ENCODE measurements at regions not wholly inside any gene's neighbourhood (a gene's known extent, or its start where the extent isn't known, plus 50 kb on each side); places are given as distances from the start of the nearest gene placed in this dataset.
"Not testable (repeated sequence)": the region's sequence is repeated elsewhere in the genome, so short reads cannot be mapped to it uniquely, and the experiment has no call there.

GRCh38 chr6:2378046-2378657, 132.7 kb upstream of the GMDS start:
- peak; percentile 24 for DNase-seq (ENCODE audit: low read depth)

- DNase-seq (ENCODE audit: low read depth): peak; percentile 99
These were observed 131.3 kb upstream of the GMDS start for GRCh38 chr6:2376429-2377355.

DNA sequence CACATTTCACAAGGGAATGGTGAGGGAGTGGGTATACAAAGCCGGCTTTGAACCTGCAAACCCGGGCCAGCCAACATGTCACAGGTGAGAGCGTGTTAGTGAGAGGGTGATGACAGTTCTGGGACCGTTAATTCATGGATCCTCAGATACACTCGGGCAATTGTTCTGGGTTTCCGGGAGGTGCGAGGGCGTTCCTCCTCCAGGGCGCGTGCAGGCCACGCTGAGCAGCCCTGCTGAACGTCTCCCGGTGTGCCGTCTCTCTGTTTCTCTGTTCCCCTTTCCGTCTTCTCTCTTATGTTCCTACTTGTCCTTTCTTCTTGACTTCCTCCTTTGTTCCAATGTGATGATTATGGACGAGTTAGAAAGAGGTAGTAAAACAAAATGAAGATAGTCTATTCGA, 130.0 kb upstream of the GMDS start:
- no peak for DNase-seq (ENCODE audit: low read depth)

GRCh38 chr6:2369606-2370005, 124.2 kb upstream of the GMDS start:
- DNase-seq (ENCODE audit: low read depth): no peak

DNA sequence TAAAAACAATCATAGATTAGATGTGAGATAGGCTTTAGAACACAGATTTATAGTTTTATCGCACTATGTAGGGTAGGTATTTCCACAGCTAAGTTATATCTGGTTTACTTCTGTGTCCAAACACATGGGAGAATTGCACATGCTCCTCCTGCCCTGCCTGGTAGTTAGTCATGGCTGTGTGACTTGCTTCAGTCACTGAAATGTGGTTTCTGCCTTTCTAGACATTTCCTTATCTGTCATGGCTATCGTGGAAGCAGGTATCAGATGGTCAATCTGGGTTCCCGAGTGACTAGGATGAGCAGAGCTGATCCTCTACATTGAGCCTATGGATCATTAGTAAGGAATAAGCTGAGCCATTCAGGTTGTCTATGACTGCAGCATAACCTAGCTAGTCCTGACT, 117.8 kb upstream of the GMDS start:
- DNase-seq (ENCODE audit: low read depth): no peak

GRCh38 chr6:2361195-2361594, 115.8 kb upstream of the GMDS start:
- DNase-seq (ENCODE audit: low read depth): no peak

DNA sequence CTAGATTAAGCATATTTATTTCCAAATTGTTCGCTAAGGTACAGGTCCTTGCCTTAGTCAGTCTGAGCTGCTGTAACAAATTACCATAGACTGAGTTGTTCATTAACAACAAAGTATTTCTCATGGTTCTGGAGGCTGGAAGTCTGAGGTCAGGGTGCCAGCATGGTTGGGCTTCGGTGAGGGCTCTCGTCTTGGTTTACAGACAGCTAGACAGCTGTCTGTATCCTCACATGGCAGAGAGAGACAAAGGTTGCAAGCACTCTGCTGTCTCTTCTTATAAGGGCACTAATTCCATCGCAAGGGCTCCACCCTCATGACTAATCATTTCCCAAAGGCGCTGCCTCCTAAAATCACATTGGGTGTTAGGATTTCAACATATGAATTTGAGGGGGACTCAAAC, 115.3 kb upstream of the GMDS start:
- DNase-seq (ENCODE audit: low read depth): no peak

DNA sequence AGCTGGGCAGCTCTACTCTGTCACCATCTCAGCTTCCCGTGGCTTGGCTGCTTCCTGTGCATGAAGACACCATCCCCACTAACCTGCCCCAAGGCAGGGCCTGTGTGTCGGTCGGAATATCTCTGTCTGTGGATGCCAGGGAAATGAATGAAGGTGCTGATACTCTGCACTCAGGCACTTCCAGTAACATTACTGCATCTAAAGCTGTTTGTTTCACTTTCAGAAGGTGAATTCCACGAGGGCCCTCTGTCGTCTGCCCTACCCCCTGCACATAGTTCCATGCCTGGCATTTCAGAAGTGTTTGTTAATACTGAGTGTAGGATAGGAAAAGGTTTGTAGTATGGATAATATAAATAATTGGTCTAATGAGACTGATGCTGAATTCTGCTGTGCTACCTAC, 114.7 kb upstream of the GMDS start:
- no peak for DNase-seq (ENCODE audit: low read depth)

DNA sequence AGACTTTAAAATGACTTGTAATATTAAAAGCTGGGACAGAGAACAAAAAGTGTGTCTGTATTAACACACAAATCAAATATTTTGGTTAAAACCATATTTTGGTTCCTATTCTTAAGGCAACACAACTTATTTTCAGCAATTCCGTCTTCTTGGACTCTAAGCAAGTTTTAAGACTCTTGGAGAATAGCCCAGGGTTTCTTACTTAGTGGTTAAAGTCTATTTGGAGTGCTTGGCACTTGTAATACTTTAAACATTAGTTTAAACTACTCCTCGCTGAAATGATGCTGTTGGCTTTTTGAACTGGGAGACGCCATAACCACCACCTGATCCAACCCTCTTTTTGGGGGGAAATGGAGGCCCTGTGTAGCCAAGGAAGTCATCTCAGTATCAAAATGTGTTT, 109.7 kb upstream of the GMDS start:
- DNase-seq (ENCODE audit: low read depth): no peak

GRCh38 chr6:2354138-2354491, 108.7 kb upstream of the GMDS start:
- no peak for DNase-seq (ENCODE audit: low read depth)

DNA sequence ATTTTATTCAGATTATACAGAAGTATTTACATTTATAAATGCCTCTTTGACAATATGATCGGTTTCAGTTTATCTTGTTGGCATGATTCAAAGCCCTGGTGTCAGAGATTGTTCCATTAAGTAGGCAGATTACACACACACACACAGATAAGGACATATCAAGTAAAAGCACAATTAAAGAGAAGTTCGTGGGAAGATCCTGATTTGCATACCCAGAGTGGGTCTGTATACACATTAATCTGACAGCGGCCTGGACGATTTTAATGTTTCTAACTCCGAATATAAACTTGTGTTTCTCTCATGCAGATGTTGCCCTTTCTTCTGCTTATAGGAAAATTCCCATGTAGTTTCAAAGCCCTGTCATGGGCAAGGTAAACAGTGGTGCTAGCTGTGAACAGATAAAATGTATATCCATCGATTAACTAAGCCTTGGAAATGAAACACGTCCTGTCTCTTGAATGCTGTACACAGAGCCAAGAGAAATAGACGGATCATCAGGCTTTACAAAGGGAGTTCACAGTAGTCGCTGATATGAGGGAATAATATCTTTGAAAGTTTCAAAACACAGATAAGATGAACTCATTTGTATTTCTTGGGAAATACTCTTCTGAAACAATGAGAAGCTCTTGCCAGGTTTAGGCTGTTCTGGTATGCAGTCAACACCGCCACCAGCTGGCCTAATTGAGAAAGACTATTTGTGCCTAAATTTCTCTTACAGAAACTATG, 108.2 kb upstream of the GMDS start:
- DNase-seq (ENCODE audit: low read depth): peak; percentile 76

- no peak for DNase-seq (ENCODE audit: low read depth)
These were observed 106.5 kb upstream of the GMDS start for GRCh38 chr6:2351807-2352431.

DNA sequence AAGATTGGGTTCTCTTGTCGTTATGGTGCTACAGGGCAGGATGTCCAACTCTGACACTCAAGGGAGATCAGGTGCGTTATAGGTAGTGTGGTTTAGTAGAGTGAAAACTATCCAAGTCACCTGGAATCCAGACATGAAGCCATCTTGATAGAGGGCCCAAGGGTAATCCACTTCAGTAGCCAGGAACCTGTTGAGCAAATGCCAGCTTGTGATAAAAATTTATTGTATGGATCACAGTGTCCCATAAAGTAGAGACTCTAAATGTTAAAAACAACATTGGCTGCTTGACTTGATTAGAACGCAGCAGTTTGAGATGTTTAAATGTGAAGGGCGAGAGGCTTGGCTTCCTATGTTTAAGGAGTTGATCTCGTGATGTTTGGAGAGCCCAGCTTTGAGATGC, 105.7 kb upstream of the GMDS start:
- no peak for DNase-seq (ENCODE audit: low read depth)

DNA sequence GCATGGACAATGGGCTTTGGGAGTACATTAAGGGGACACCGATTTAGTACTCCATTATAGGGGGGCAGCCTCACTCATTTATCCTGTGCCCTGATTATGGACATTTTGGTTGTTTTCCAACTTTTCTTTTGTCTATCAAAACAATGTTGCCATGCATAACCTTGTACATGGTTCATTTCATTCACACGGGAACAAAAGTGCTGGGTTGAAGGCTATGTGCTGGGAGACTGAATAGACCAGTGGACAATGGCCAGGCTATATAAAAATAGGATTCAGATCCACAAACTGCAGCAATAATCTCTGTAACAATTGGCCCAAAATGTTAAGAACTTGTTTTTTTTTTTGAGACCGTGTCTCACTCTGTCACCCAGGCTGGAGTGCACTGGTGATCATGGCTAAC, 100.7 kb upstream of the GMDS start:
- DNase-seq (ENCODE audit: low read depth): no peak

- DNase-seq (ENCODE audit: low read depth): no peak
These were observed 99.0 kb upstream of the GMDS start for GRCh38 chr6:2344319-2344905.

- DNase-seq (ENCODE audit: low read depth): no peak
These were observed 82.2 kb upstream of the GMDS start for GRCh38 chr6:2327591-2327990.

DNA sequence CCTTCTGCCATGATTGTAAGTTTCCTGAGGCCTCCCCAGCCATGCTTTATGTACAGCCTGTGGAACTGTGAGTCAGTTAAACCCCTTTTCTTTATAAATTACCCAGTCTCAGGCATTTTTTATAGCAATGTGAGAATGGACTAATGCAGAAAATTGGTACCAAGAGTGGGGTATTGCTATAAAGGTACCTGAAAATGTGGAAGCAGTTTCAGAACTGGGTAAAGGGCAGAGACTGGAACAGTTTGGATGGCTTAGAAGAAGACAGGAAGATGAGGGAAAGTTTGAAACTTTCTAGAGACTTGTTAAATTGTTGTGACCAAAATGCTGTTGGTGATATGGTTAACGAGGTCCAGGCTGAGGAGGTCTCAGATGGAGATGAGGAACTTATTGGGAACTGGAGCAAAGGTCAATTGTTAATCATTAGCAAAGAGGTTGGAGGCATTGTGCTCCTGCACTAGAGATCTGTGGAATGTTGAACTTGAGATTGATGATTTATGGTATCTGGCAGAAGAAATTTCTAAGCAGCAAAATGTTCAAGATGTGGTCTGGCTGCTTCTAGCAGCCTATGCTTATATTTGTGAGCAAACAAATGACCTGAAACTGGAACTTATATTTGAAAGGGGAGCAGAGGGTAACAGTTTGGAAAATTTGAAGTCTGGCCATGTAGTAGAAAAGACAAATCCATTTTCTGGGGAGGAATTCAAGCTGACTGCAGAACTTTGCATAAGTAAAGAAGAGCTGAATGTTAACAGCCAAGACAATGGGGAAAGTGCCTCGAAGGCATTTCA, 79.0 kb upstream of the GMDS start:
- DNase-seq (ENCODE audit: low read depth): no peak

GRCh38 chr6:2317498-2317897, 72.1 kb upstream of the GMDS start:
- not testable (repeated sequence) for DNase-seq (ENCODE audit: low read depth)

- no peak for DNase-seq (ENCODE audit: low read depth)
These were observed 69.2 kb upstream of the GMDS start for GRCh38 chr6:2314641-2315040.

GRCh38 chr6:2310042-2310441, 64.6 kb upstream of the GMDS start:
- DNase-seq (ENCODE audit: low read depth): no peak

- DNase-seq (ENCODE audit: low read depth): no peak
These were observed 63.7 kb upstream of the GMDS start for GRCh38 chr6:2309122-2309521.
